Esophagus squamous epithelium (tissue), 5 donors: ENCODE measurements at regions not wholly inside any gene's neighbourhood (a gene's known extent, or its start where the extent isn't known, plus 50 kb on each side); places are given as distances from the start of the nearest gene placed in this dataset.

Experiments
- DNase-seq: peaks from one replicate; lab custom pipeline; 2025; lab: John Stamatoyannopoulos, UW
- H3K27ac ChIP-seq, 4 donors: fragments of 200-600 bp; sonication (generic); one replicate each; pipeline ENCODE4 v1.5.1; 2016 to 2019; ENCODE audit warnings: mild to moderate bottlenecking in 1 of 4
- H3K27me3 ChIP-seq, 4 donors: fragments of 200-600 bp; sonication (generic); 1 replicate in 3 of 4; 2 replicates in 1 of 4; pipeline versions ENCODE4 v1.5.1 to v1.6.0; 2017 to 2021; ENCODE audit warnings: antibody characterized with exemption in 1 of 4
- H3K36me3 ChIP-seq, 3 donors: fragments of 200-600 bp; sonication (generic); one replicate each; pipeline ENCODE4 v1.5.1; 2016 to 2019
- H3K4me1 ChIP-seq, 3 donors: fragments of 200-600 bp; sonication (generic); one replicate each; pipeline ENCODE4 v1.5.1; 2017 to 2019
- H3K4me3 ChIP-seq, 4 donors: fragments of 200-600 bp; sonication (generic); 1 replicate in 3 of 4; 2 replicates in 1 of 4; pipeline ENCODE4 v1.5.1; 2016 to 2019; ENCODE audit warnings: mild to moderate bottlenecking in 2 of 4, moderate library complexity in 1 of 4
- H3K9me3 ChIP-seq, 3 donors: fragments of 200-600 bp; sonication (generic); one replicate each; pipeline ENCODE4 v1.5.1; 2016 to 2019
- CTCF ChIP-seq, 6 experiments: fragments of 450-650 bp in 4 of 6; fragments of 200-600 bp in 2 of 6; sonication (generic) in 2 of 6; IDR thresholded peaks; one replicate each; pipeline ENCODE4 v1.5.1; 2016 to 2019; ENCODE audit warnings: antibody characterized with exemption in 6 of 6, mild to moderate bottlenecking in 4 of 6, moderate library complexity in 4 of 6
- POLR2A ChIP-seq, 4 donors: fragments of 450-650 bp; IDR thresholded peaks; one replicate each; pipeline ENCODE4 v1.6.1; 2017; ENCODE audit warnings: antibody characterized with exemption in 4 of 4, mild to moderate bottlenecking in 4 of 4, moderate library complexity in 3 of 4
- WGBS, 2 donors: methylation state at CpG; one replicate each; pipeline ENCODE4 v1.1.5; 2018; 5-methylcytosine and 5-hydroxymethylcytosine counted together
- intact Hi-C: fragments of 100-400 bp; cut with DNase I; formaldehyde crosslinking; loops from one replicate; pipeline ENCODE4 v1.15.0; 2022
- donor health status: DM: yes; HTN: yes; CAD: no.

GRCh38 chrX:26037367-26037766, 100.8 kb upstream of the MAGEB18 start:
- TF ChIP-seq POLR2A (IDR thresholded peaks at IDR 0.05) (no peak), CTCF (IDR thresholded peaks at IDR 0.05) (no peak)
- Histone ChIP-seq H3K9me3 (no peaks in the 10 kb centered on the region), H3K4me3 (no peak overlapping the region), H3K27ac (no peak overlapping the region), H3K27me3 (no peaks in the 10 kb centered on the region), H3K4me1 (no peaks in the 10 kb centered on the region), H3K36me3 (no peaks in the 10 kb centered on the region)
- WGBS, 2 donors: 60 to 70% methylated on average over 3 of the region's 3 CpGs
- intact Hi-C loops: no loop called here
- DNase-seq: no peak

DNA sequence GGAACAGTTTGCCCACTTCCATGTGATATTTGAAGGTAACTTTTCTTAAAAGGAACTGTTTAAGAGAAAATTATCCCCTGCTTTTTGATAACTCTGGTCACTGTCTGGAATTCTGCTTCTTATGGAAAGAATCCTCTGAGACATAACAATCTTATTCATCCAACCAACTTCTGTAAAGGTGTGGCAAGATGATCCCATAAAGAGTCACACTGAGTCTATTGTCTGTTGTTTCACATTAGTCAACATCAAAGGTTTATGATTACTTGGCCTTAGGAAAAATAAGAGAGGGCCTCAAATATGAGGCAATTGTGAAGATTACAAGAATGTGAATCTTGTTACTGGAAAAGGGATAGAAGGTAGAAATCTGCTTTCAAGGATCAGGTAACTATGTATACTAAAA, 88.0 kb upstream of the MAGEB18 start:
- no peaks in the 10 kb centered on the region for H3K9me3 ChIP-seq
- H3K27ac ChIP-seq: no peak overlapping the region
- no peak overlapping the region for H3K4me3 ChIP-seq
- H3K4me1 ChIP-seq: no peaks in the 10 kb centered on the region
- TF ChIP-seq CTCF (IDR thresholded peaks at IDR 0.05): no peak
- TF ChIP-seq POLR2A (IDR thresholded peaks at IDR 0.05): no peak
- no peak for DNase-seq
- H3K36me3 ChIP-seq: no peaks in the 10 kb centered on the region
- intact Hi-C loops: no loop called here
- H3K27me3 ChIP-seq: no peaks in the 10 kb centered on the region

- Histone ChIP-seq H3K9me3 (no peaks in the 10 kb centered on the region), H3K4me3 (no peak overlapping the region), H3K27ac (no peak overlapping the region), H3K36me3 (no peaks in the 10 kb centered on the region), H3K27me3 (no peaks in the 10 kb centered on the region), H3K4me1 (no peaks in the 10 kb centered on the region)
- no CpG with 5 or more reads among the region's 5 CpGs for WGBS, 2 donors
- intact Hi-C loops: no loop called here
- no peak for DNase-seq
- TF ChIP-seq POLR2A (IDR thresholded peaks at IDR 0.05) (no peak), CTCF (IDR thresholded peaks at IDR 0.05) (no peak)
These were observed 67.3 kb upstream of the MAGEB18 start for GRCh38 chrX:26070882-26071281.

DNA sequence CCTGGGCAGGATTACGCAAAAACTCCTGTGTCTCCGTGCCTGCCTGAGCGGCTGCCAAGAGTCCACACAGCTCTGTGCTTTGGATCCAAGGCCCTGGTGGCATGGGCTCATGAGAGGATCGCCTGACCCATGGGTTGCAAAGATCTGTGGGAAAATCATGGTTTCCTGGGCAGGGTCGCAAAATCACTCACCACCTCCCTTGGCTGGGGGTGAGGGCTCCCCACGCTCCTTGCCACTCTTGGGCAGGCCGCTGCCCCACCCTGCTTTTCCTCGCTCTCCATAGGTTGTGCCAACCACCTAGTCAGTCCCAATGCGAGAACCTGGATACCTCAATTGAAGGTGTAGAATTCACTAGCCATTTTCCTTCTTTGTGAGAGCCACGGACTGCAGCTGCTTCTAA, 66.5 kb upstream of the MAGEB18 start:
- no peaks in the 10 kb centered on the region for H3K27me3 ChIP-seq
- TF ChIP-seq POLR2A (IDR thresholded peaks at IDR 0.05): no peak
- TF ChIP-seq CTCF (IDR thresholded peaks at IDR 0.05): no peak
- no peak overlapping the region for H3K4me3 ChIP-seq
- no peaks in the 10 kb centered on the region for H3K9me3 ChIP-seq
- intact Hi-C loops: no loop called here
- no peaks in the 10 kb centered on the region for H3K36me3 ChIP-seq
- H3K4me1 ChIP-seq: no peaks in the 10 kb centered on the region
- no peak for DNase-seq
- 50 to 61% methylated on average over 1 to 6 of the region's 10 CpGs for WGBS, 2 donors
- H3K27ac ChIP-seq: no peak overlapping the region

- TF ChIP-seq POLR2A (IDR thresholded peaks at IDR 0.05) (no peak), CTCF (IDR thresholded peaks at IDR 0.05) (no peak)
- 82 to 86% methylated on average over 4 of the region's 4 CpGs for whole genome bisulfite sequencing, 2 donors
- Histone ChIP-seq H3K9me3 (no peaks in the 10 kb centered on the region), H3K4me3 (no peak overlapping the region), H3K27me3 (no peaks in the 10 kb centered on the region), H3K4me1 (no peaks in the 10 kb centered on the region), H3K36me3 (no peaks in the 10 kb centered on the region), H3K27ac (no peak overlapping the region)
- intact Hi-C loops: no loop called here
- no peak for DNase-seq
These were observed 55.0 kb upstream of the MAGEB18 start for GRCh38 chrX:26083093-26083492.
